SJCRH30 (cell line): ENCODE measurements at regions not wholly inside any gene's neighbourhood (a gene's known extent, or its start where the extent isn't known, plus 50 kb on each side); places are given as distances from the start of the nearest gene placed in this dataset.
A peak's percentile ranks its signal among the peaks of the same experiment; 100 is the strongest.

Experiments
- DNase-seq, 2 experiments: peaks; one replicate each; pipeline ENCODE4 v3.0.0-alpha.2; 2015 to 2020
- H3K27ac ChIP-seq: fragments of 250-450 bp; sonication (Bioruptor Pico); 2 replicates; pipeline ENCODE4 v1.5.1; 2020; ENCODE audit warnings: mild to moderate bottlenecking, moderate library complexity
- H3K27me3 ChIP-seq: fragments of 250-450 bp; sonication (Bioruptor Pico); 2 replicates; pipeline ENCODE4 v1.5.1; 2020; ENCODE audit warnings: mild to moderate bottlenecking, moderate library complexity
- H3K36me3 ChIP-seq: fragments of 250-450 bp; sonication (Bioruptor Pico); 2 replicates; pipeline ENCODE4 v1.5.1; 2020; ENCODE audit warnings: mild to moderate bottlenecking, moderate library complexity
- H3K4me1 ChIP-seq: fragments of 250-450 bp; sonication (Bioruptor Pico); 2 replicates; pipeline ENCODE4 v1.5.1; 2020; ENCODE audit warnings: mild to moderate bottlenecking, moderate library complexity
- H3K4me3 ChIP-seq: fragments of 250-450 bp; sonication (Bioruptor Pico); 2 replicates; pipeline ENCODE4 v1.5.1; 2020; ENCODE audit warnings: mild to moderate bottlenecking, moderate library complexity
- H3K9me3 ChIP-seq: fragments of 250-450 bp; sonication (Bioruptor Pico); replicated peaks from 2 replicates; pipeline ENCODE4 v1.5.1; 2020; ENCODE audit warnings: mild to moderate bottlenecking, moderate library complexity

- no peak overlapping the region for H3K27ac ChIP-seq
- H3K4me1 ChIP-seq, result no peaks in the 10 kb centered on the region
- H3K27me3 ChIP-seq, result no peaks in the 10 kb centered on the region
- no peaks in the 10 kb centered on the region for H3K9me3 ChIP-seq
- DNase-seq, result peak; percentile 8 to 41
- H3K36me3 ChIP-seq, result no peaks in the 10 kb centered on the region
- no peak overlapping the region for H3K4me3 ChIP-seq
Observed at GRCh38 chr11:109604481-109605400, 182.8 kb downstream of the C11orf87 start.

GRCh38 chr11:109606256-109606655 lies 184.3 kb downstream of the C11orf87 start:
- Histone ChIP-seq H3K27ac (no peak overlapping the region), H3K9me3 (no peaks in the 10 kb centered on the region), H3K36me3 (no peaks in the 10 kb centered on the region), H3K4me1 (no peaks in the 10 kb centered on the region), H3K4me3 (no peak overlapping the region), H3K27me3 (no peaks in the 10 kb centered on the region)
- DNase-seq, result no peak

GRCh38 chr11:109609454-109610185 lies 187.6 kb downstream of the C11orf87 start:
- DNase-seq, result no peak
- H3K27me3 ChIP-seq, result no peaks in the 10 kb centered on the region
- no peaks in the 10 kb centered on the region for H3K36me3 ChIP-seq
- no peak overlapping the region for H3K27ac ChIP-seq
- H3K4me3 ChIP-seq, result no peak overlapping the region
- H3K4me1 ChIP-seq, result no peaks in the 10 kb centered on the region
- no peaks in the 10 kb centered on the region for H3K9me3 ChIP-seq

- DNase-seq, result no peak
- no peaks in the 10 kb centered on the region for H3K4me1 ChIP-seq
Observed at GRCh38 chr11:109612496-109612895, 190.5 kb downstream of the C11orf87 start.

GRCh38 chr11:109619498-109619897 lies 197.5 kb downstream of the C11orf87 start:
- no peaks in the 10 kb centered on the region for H3K36me3 ChIP-seq
- H3K4me3 ChIP-seq, result no peak overlapping the region
- no peak overlapping the region for H3K27ac ChIP-seq
- H3K4me1 ChIP-seq, result no peaks in the 10 kb centered on the region
- DNase-seq, result no peak
- H3K27me3 ChIP-seq, result no peaks in the 10 kb centered on the region
- no peaks in the 10 kb centered on the region for H3K9me3 ChIP-seq

More at GRCh38 chr11:109612496-109612895, 190.5 kb downstream of the C11orf87 start:
- Histone ChIP-seq H3K36me3 (no peaks in the 10 kb centered on the region), H3K9me3 (no peaks in the 10 kb centered on the region), H3K27ac (no peak overlapping the region), H3K4me3 (no peak overlapping the region), H3K27me3 (no peaks in the 10 kb centered on the region)

- Histone ChIP-seq H3K4me3 (no peak overlapping the region), H3K9me3 (no peaks in the 10 kb centered on the region), H3K36me3 (no peaks in the 10 kb centered on the region), H3K4me1 (no peaks in the 10 kb centered on the region), H3K27me3 (no peaks in the 10 kb centered on the region), H3K27ac (no peak overlapping the region)
- DNase-seq, result no peak
Observed at GRCh38 chr11:109629734-109630133, 207.7 kb downstream of the C11orf87 start.

GRCh38 chr11:109641549-109641948 lies 219.6 kb downstream of the C11orf87 start:
- Histone ChIP-seq H3K27me3 (no peaks in the 10 kb centered on the region), H3K27ac (no peak overlapping the region), H3K4me1 (no peaks in the 10 kb centered on the region), H3K4me3 (no peak overlapping the region), H3K36me3 (no peaks in the 10 kb centered on the region), H3K9me3 (no peaks in the 10 kb centered on the region)
- peak; percentile 6 to 41 for DNase-seq

GRCh38 chr11:109644152-109644551 lies 222.2 kb downstream of the C11orf87 start:
- Histone ChIP-seq H3K4me3 (no peak overlapping the region), H3K27ac (no peak overlapping the region), H3K27me3 (no peaks in the 10 kb centered on the region), H3K9me3 (no peaks in the 10 kb centered on the region), H3K36me3 (no peaks in the 10 kb centered on the region), H3K4me1 (no peaks in the 10 kb centered on the region)
- peak in 1 of 2 experiments; percentile 7 for DNase-seq

- no peak for DNase-seq
- Histone ChIP-seq H3K9me3 (no peaks in the 10 kb centered on the region), H3K27me3 (no peaks in the 10 kb centered on the region), H3K4me3 (no peak overlapping the region), H3K36me3 (no peaks in the 10 kb centered on the region), H3K4me1 (no peaks in the 10 kb centered on the region), H3K27ac (no peak overlapping the region)
Observed at GRCh38 chr11:109648804-109649203, 226.8 kb downstream of the C11orf87 start.

- no peaks in the 10 kb centered on the region for H3K27me3 ChIP-seq
- no peaks in the 10 kb centered on the region for H3K36me3 ChIP-seq
- H3K9me3 ChIP-seq, result no peaks in the 10 kb centered on the region
- no peak overlapping the region for H3K4me3 ChIP-seq
- H3K27ac ChIP-seq, result no peak overlapping the region
- H3K4me1 ChIP-seq, result no peaks in the 10 kb centered on the region
- no peak for DNase-seq
Observed at GRCh38 chr11:109654091-109654490, 232.1 kb downstream of the C11orf87 start.

GRCh38 chr11:109658190-109658589 lies 236.2 kb downstream of the C11orf87 start:
- H3K36me3 ChIP-seq, result no peaks in the 10 kb centered on the region
- DNase-seq, result no peak
- H3K27ac ChIP-seq, result no peak overlapping the region
- no peak overlapping the region for H3K4me3 ChIP-seq
- H3K4me1 ChIP-seq, result no peaks in the 10 kb centered on the region
- no peaks in the 10 kb centered on the region for H3K27me3 ChIP-seq
- no peaks in the 10 kb centered on the region for H3K9me3 ChIP-seq

- Histone ChIP-seq H3K27me3 (no peaks in the 10 kb centered on the region), H3K27ac (no peak overlapping the region)
- no peak for DNase-seq
Observed at GRCh38 chr11:109667719-109668118, 245.7 kb downstream of the C11orf87 start.

GRCh38 chr11:109668973-109669634 lies 247.1 kb downstream of the C11orf87 start:
- Histone ChIP-seq H3K36me3 (no peaks in the 10 kb centered on the region), H3K4me3 (no peak overlapping the region), H3K4me1 (no peaks in the 10 kb centered on the region), H3K27ac (no peak overlapping the region), H3K27me3 (no peaks in the 10 kb centered on the region), H3K9me3 (no peaks in the 10 kb centered on the region)
- no peak for DNase-seq

More at GRCh38 chr11:109667719-109668118, 245.7 kb downstream of the C11orf87 start:
- H3K36me3 ChIP-seq, result no peaks in the 10 kb centered on the region
- H3K4me3 ChIP-seq, result no peak overlapping the region
- H3K9me3 ChIP-seq, result no peaks in the 10 kb centered on the region
- H3K4me1 ChIP-seq, result no peaks in the 10 kb centered on the region

GRCh38 chr11:109677231-109677630 lies 255.2 kb downstream of the C11orf87 start:
- no peak overlapping the region for H3K27ac ChIP-seq
- H3K9me3 ChIP-seq, result no peaks in the 10 kb centered on the region
- DNase-seq, result no peak
- no peaks in the 10 kb centered on the region for H3K36me3 ChIP-seq
- H3K4me3 ChIP-seq, result no peak overlapping the region
- no peaks in the 10 kb centered on the region for H3K4me1 ChIP-seq
- H3K27me3 ChIP-seq, result no peaks in the 10 kb centered on the region

- H3K27ac ChIP-seq, result no peak overlapping the region
- H3K27me3 ChIP-seq, result no peaks in the 10 kb centered on the region
- no peaks in the 10 kb centered on the region for H3K4me1 ChIP-seq
Observed at GRCh38 chr11:109677876-109678275, 255.9 kb downstream of the C11orf87 start.

More at GRCh38 chr11:109677876-109678275, 255.9 kb downstream of the C11orf87 start:
- H3K36me3 ChIP-seq, result no peaks in the 10 kb centered on the region
- DNase-seq, result no peak
- no peaks in the 10 kb centered on the region for H3K9me3 ChIP-seq
- no peak overlapping the region for H3K4me3 ChIP-seq
